Neural cell (in vitro differentiated cells): ENCODE measurements at regions not wholly inside any gene's neighbourhood (a gene's known extent, or its start where the extent isn't known, plus 50 kb on each side); places are given as distances from the start of the nearest gene placed in this dataset.
"Not testable (repeated sequence)": the region's sequence is repeated elsewhere in the genome, so short reads cannot be mapped to it uniquely, and the experiment has no call there.

Experiments used
- EZH2 ChIP-seq: fragments of 200-600, 300-800 bp; shearing (Covaris generic), sonication (generic); IDR thresholded peaks from 2 replicates; pipeline ENCODE4 v1.6.1; 2014; ENCODE audit warnings: antibody characterized with exemption, low read length, borderline replicate concordance, mild to moderate bottlenecking; ENCODE audit not compliant: insufficient read depth, poor library complexity, severe bottlenecking
- POLR2AphosphoS5 ChIP-seq: IDR thresholded peaks from 2 replicates; pipeline ENCODE4 v1.6.1; 2012
- RAD21 ChIP-seq: fragments of 450-650 bp; conservative IDR thresholded peaks from 2 replicates; pipeline ENCODE4 v1.6.1; 2014; ENCODE audit warnings: antibody characterized with exemption, mild to moderate bottlenecking, moderate library complexity
- TF ChIP-seq, protein P1 (sequence below): fragments of 450-650 bp; IDR thresholded peaks from 2 replicates; pipeline ENCODE4 v1.5.1; 2014; ENCODE audit warnings: antibody characterized with exemption, mild to moderate bottlenecking, moderate library complexity; ENCODE audit not compliant: poor library complexity, severe bottlenecking
- TF ChIP-seq, protein P2 (sequence below): IDR thresholded peaks from 2 replicates; pipeline ENCODE4 v1.6.1; 2012; ENCODE audit warnings: borderline replicate concordance

DNA sequence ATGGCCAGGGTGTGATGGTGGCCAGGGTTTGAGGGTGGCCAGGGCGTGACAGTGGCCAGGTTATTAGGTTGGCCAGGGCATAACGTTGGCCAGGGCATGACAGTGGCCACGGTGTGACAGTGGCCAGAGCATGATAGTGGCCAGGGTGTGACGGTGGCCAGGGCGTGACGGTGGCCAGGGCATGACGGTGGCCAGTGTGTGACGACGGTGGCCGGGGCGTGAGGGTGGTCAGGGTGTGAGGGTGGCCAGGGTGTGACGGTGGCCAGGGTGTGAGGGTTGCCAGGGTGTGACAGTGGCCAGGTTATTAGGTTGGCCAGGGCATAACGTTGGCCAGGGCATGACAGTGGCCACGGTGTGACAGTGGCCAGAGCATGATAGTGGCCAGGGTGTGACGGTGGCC, 642.8 kb downstream of the TBC1D22A start:
- TF ChIP-seq, protein P1, sequence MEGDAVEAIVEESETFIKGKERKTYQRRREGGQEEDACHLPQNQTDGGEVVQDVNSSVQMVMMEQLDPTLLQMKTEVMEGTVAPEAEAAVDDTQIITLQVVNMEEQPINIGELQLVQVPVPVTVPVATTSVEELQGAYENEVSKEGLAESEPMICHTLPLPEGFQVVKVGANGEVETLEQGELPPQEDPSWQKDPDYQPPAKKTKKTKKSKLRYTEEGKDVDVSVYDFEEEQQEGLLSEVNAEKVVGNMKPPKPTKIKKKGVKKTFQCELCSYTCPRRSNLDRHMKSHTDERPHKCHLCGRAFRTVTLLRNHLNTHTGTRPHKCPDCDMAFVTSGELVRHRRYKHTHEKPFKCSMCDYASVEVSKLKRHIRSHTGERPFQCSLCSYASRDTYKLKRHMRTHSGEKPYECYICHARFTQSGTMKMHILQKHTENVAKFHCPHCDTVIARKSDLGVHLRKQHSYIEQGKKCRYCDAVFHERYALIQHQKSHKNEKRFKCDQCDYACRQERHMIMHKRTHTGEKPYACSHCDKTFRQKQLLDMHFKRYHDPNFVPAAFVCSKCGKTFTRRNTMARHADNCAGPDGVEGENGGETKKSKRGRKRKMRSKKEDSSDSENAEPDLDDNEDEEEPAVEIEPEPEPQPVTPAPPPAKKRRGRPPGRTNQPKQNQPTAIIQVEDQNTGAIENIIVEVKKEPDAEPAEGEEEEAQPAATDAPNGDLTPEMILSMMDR, result not testable (repeated sequence)
- not testable (repeated sequence) for TF ChIP-seq EZH2, RAD21, POLR2AphosphoS5
- TF ChIP-seq, protein P2, sequence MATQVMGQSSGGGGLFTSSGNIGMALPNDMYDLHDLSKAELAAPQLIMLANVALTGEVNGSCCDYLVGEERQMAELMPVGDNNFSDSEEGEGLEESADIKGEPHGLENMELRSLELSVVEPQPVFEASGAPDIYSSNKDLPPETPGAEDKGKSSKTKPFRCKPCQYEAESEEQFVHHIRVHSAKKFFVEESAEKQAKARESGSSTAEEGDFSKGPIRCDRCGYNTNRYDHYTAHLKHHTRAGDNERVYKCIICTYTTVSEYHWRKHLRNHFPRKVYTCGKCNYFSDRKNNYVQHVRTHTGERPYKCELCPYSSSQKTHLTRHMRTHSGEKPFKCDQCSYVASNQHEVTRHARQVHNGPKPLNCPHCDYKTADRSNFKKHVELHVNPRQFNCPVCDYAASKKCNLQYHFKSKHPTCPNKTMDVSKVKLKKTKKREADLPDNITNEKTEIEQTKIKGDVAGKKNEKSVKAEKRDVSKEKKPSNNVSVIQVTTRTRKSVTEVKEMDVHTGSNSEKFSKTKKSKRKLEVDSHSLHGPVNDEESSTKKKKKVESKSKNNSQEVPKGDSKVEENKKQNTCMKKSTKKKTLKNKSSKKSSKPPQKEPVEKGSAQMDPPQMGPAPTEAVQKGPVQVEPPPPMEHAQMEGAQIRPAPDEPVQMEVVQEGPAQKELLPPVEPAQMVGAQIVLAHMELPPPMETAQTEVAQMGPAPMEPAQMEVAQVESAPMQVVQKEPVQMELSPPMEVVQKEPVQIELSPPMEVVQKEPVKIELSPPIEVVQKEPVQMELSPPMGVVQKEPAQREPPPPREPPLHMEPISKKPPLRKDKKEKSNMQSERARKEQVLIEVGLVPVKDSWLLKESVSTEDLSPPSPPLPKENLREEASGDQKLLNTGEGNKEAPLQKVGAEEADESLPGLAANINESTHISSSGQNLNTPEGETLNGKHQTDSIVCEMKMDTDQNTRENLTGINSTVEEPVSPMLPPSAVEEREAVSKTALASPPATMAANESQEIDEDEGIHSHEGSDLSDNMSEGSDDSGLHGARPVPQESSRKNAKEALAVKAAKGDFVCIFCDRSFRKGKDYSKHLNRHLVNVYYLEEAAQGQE, result not testable (repeated sequence)
